Activated T-cell treated with anti-CD3 and anti-CD28 coated beads, Interleukin-2, amount 50 U/mL, for 48 hours (primary cell): ENCODE measurements at regions not wholly inside any gene's neighbourhood (a gene's known extent, or its start where the extent isn't known, plus 50 kb on each side); places are given as distances from the start of the nearest gene placed in this dataset.
"Not testable (repeated sequence)": the region's sequence is repeated elsewhere in the genome, so short reads cannot be mapped to it uniquely, and the experiment has no call there.

Experiments
- DNase-seq, 2 experiments: peaks; one replicate each; pipeline ENCODE4 v3.0.0-alpha.2; 2020

DNA sequence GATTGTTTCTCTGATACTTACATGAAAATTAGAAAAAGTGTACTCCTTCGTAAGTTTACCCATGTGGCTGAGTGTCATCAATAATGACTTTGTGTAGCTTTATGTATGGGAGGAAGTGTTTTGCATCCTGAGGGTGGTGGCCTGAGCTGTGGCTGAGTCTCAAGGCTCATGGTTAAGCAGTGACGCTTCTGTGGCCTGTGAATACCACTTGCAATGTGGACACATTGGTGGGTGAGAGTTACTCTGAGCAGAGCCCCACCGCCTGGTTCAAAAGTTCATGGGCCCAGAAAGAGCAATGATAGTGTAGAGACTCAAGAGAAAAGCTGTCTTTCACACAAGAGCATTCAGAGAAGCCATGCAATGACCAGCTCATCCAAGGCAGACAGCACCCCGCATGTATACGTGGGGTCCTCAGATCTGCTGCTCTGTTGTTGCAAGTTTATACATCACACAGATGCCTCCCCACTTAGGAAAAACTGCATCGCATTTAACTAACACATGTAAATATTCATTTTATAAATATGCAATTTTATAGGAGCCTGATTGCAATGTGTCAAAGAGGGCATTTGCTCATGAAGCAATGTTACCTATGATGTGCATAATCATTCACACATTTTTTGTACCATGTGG lies 55.1 kb upstream of the FRMD6 start:
- DNase-seq, result no peak

DNA sequence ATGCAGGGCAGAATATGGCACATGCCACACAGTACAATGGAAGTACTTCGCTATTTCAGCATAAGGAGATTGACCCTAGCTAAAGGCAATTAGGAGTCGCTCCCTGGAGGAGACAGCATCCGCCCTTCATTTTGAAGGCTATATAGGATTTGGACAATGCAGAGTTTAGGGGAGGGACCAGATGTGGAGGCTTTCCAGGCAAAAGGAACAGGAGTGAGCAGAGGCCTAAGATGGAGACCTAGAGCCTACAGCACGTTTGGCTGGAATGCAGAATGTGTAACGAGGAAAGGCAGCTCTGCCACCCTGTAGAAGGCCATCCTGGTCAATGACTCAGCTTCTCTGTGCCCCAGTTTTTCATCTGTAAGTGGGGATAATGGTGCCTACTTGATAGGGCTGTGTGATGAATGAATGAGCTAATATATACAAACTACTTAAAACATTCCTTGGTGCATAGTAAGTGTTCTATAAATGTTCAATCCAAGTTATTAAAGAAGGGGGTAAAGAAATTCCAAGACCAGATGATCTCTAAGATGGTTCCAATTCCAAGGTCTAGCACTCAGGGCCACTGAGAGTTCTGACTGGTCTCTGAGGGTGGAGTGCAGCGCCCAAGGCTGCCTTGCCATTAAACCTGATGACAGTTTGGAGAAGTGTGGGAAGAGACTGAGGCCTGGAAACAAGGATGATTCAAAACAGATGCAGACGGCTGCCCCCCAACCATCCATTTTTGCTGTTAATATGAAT lies 54.3 kb upstream of the FRMD6 start:
- no peak for DNase-seq

DNA sequence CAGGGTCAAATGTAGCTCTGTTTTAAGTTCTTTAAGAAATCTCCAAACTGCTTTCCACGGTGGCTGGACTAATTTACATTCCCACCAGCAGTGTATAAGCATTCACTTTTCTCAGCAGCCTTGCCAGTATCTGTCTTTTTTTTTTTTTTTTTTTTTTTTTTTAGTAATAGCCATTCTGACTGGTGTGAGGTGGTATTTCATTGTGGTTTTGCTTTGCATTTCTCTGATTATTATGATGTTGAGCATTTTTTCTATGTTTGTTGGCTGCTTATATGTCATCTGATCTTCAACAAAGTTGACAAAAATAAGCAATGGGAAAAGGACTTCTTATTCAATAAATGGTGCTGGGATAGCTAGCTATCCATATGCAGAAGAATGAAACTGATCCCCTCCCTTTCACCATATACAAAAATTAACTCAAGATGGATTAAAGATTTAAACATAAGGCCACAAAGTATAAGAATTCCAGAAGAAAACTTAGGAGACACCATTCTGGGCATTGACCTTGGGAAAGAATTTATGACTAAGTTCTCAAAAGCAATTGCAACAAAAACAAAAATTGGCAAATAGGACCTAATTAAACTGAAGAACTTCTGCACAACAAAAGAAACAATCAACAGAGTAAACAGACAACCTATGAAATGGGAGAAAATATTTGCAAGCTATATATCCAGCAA lies 52.6 kb upstream of the FRMD6 start:
- DNase-seq, result not testable (repeated sequence)

DNA sequence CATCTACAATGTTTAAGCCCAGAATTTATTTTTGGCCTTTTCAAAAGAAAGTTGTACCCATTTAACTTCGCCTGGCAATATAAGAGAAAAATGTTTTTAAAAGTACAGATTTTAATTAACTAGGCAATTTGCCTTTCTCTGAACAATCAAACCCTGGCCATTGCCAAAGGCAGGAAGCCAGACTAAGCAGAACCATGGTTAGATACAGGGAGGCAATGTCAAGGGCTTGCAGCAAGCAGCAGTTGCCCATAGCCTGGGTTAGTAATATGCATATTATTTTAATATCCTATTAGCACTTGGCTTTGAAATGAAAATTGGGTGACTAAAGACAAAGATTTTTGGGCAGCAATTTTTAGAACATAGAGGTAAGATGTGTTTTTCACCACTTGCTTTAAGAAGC lies 51.1 kb upstream of the FRMD6 start:
- no peak for DNase-seq
